Activated CD4-positive, alpha-beta T cell treated with anti-CD3 and anti-CD28 coated beads, Interleukin-2, Interleukin-4, amounts not matched to agents 100 ng/mL and 50 ng/mL, durations not matched to agents 16 hours and 8 hours (primary cell): ENCODE measurements at regions not wholly inside any gene's neighbourhood (a gene's known extent, or its start where the extent isn't known, plus 50 kb on each side); places are given as distances from the start of the nearest gene placed in this dataset.

Experiments
- DNase-seq: peaks from one replicate; pipeline ENCODE4 v3.0.0-alpha.2; 2020; ENCODE audit warnings: low spot score

DNA sequence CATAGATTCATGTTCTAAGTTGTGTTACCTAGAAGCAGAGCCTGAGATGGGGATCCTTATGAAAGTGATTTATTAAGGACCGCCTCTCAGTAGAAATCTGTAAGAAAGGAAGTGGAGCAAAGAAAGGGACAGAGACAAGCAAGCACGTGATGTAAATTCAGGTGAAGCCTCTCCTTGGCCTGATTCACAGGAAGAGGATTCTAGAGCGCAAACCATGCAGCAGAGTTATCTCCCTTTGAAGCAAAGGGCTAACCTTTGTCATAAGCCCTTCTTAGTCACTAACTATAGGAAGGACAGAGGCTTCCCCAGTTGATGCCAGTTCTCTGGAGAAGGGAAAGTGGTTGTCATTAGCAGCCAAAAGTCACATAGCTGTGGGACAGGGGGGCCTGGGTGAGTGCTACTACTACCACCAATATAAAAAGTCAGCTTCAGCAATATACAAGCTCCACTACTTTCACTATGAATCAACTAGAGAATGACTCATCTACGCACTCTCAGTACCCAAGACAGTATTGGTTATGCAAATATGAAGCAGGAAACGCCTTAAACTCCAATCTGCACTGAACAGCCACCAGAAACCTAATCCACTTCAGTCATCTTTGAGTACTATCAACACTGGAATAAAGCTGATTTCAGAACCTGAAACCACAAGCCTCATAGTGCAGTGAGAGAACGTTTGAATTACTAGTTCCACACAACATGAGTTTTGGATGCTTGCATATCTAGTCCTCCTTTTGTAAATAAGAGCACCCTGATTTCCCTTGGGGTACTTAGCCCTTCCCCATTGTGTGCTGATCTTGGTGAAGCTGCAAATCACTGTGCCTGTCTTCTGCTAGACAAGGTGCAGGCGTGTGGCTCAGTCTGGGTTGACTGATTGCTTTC, 162.7 kb downstream of the ZNF608 start:
- peak; percentile 83 for DNase-seq

- no peak for DNase-seq
Observed at GRCh38 chr5:124582561-124582840, 163.9 kb downstream of the ZNF608 start.

DNA sequence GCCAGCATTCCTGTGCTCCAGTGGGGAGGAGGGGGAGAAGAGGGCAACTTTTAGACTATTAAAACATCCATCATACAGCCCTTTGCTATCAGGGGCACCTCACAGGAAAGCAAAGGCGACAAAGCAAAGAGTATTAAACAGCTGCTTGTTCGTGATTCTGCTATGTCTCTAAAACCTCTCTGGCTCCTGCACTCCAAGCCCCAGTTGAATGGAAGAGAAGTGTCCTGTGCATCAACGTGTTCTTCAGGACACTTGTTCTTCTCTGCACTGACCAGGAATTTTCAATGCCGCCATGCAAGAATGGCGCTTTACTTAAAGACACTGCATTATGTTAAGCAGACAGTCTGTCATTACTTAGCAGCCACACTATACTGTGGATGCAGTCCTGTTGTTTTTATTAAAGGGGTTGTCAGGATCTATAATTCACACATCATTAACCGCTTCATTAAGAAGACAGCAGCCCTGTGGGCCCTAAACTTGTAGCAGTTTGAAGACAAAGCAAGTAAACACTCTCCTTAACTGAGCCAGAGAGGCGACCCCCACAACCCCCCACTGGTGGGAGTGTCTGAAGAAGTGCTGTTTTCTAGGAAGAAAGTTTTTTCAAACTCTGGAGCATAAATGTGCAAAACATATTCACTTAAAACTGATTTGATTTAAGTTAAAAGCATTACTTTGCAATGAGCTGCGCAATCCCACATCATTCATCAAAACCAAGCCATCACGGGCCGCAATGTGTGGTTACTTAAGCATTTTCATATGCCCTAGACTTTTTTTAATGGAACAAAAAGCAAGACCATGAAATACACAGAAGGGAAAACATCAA, 164.5 kb downstream of the ZNF608 start:
- DNase-seq = no peak

DNA sequence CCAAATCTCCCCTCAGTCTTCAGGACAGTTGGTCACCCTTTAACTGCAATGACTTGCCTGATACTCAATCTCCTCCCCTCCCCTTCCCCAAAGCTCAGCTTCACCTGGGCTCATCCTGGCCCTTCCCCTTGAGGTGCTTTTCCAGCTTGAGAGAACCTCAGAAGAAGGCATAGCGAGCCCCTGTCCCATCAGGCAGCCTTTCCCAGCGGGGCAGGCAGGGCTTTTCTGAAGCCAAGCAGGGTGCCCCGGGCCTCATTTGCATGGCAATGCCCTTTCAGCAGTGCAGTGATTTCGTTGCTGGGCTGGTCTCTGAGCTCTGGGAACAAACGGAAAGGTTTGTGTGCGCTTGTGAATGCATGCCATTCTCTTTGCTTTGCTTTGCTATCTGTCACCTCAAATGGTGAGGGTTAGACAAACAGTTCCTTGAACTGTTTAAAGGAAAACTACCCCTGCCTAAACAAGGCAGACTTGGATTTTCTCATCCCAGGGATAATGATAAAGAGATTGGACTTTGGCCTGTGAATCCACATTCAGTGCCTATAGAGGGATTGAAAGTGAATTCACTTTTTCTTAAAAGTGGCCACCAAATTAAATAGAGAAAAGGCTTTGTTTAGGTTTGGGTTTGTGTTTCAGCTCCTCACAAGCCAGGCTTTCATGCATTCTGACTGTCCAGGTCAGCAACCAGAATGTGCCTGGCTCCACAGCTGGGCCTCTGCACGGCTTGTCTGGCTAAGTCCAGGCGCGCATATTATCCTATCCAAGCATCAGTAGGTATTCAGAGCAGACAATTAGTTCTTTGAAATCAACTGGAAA, 165.3 kb downstream of the ZNF608 start:
- DNase-seq = no peak

DNA sequence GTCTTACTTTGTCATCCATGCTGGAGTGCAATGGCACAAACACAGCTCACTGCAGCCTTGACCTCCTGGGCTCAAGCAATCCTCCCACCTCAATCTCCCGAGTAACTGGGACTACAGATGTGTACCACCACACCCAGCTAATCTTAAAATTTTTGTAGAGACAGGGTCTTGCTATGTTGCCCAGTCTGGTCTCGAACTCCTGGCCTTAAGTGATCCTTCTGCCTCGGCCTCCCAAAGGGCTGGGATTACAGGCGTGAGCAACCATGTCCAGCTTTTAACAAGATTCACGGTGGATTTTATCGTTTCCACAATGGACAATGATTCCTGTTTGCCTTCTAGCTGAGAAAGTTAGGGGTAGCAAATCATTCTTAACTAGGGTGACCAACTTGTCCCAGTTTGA, 165.9 kb downstream of the ZNF608 start:
- no peak for DNase-seq

GRCh38 chr5:124576848-124577409, 169.5 kb downstream of the ZNF608 start:
- no peak for DNase-seq

- DNase-seq = no peak
Observed at GRCh38 chr5:124575725-124576124, 170.7 kb downstream of the ZNF608 start.

- no peak for DNase-seq
Observed at GRCh38 chr5:124574521-124575436, 171.7 kb downstream of the ZNF608 start.

DNA sequence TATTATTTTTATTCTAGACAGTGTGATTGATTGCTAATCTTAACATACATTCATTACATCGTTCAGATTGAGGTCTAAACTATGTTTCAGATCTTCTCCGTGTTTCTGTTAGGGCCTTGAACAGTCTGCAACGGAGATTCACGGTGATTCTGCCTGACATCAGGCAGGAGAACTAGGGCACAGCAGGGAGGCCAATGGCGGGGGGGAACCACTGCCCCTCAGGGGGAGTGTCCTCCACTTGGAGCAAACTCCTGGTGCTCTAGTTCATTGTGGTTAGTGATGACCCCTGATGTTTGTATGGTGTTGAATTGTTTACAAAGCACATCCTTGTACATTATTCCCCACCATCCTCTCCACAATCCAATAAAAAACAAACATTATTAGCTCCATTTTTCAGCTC, 173.5 kb downstream of the ZNF608 start:
- DNase-seq = no peak

DNA sequence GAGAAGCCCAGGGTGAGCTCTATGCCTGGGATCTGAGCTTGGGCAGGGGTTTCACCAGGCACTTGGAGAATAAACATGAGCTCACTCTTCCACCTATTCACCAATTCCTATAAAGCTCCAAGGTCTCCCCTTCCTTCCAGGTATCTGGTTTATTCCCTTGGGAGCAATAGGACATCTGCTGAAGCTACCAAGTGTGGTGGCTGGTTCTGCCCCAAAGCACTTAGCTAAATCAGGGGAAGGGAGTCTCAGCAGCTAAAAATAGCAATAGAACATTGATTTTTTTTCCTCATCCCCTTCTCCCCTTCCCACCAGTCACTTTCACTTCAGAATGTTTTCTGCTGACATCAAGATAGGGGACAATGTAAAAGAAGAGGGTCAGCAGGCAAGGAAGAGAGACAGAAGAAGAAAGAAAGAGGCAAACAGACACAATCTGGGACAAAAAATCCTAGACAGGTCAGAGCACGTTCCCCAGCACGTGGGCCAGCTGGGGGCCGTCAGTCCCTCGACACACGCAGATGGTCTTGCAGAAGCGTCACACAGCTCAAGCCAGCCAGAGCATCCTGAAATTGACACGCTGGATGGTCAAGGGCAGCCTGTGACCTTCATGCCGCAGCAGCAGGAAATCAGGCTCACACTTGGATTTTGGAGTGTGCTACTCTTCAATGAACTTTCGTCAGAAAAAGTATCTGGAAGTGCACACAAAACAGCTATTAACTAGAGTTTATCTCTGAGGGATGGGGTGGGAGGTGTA, 176.0 kb downstream of the ZNF608 start:
- DNase-seq = no peak

GRCh38 chr5:124566875-124567450, 179.5 kb downstream of the ZNF608 start:
- no peak for DNase-seq

GRCh38 chr5:124561451-124561850, 185.0 kb downstream of the ZNF608 start:
- no peak for DNase-seq

- no peak for DNase-seq
Observed at GRCh38 chr5:124560370-124560769, 186.1 kb downstream of the ZNF608 start.

DNA sequence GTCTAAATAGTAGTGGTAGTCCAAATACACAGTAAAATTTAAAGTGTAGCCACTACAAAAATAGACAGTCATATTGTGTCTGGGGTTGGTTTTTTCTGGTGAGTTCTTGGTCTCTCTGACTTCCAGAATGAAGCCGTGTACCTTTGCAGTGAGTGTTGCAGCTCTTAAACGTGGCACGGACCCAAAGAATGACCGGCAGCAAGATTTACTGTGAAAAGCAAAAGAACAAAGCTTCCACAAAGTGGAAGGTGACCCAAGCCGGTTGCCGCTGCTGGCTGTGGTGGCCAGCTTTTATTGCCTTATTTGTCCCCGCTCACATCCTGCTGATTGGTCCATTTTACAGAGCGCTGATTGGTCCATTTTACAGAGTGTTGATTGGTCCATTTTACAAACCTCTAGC, 188.7 kb downstream of the ZNF608 start:
- DNase-seq = no peak

- DNase-seq = no peak
Observed at GRCh38 chr5:124554746-124555578, 191.5 kb downstream of the ZNF608 start.

- no peak for DNase-seq
Observed at GRCh38 chr5:124553911-124554310, 192.5 kb downstream of the ZNF608 start.

DNA sequence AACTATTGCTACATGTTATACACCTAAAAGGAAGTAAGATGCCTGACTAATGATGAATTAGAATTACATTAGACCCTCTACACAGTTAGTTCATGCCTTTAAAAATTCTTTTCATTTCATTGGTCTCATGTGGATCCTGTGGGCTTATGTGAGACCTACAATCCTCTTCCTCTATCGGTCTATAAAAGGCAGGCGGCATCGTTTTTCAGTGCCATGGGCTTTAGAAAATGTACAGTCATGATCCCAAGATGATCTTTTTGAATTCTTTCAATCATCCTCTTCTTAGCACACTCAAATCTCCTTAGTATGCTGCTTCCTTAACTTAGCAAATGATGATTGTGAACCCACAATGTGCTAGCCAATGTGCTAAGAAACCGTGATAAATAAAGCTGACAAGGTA, 193.9 kb downstream of the ZNF608 start:
- DNase-seq = no peak

GRCh38 chr5:124551939-124552279, 194.5 kb downstream of the ZNF608 start:
- DNase-seq = no peak

DNA sequence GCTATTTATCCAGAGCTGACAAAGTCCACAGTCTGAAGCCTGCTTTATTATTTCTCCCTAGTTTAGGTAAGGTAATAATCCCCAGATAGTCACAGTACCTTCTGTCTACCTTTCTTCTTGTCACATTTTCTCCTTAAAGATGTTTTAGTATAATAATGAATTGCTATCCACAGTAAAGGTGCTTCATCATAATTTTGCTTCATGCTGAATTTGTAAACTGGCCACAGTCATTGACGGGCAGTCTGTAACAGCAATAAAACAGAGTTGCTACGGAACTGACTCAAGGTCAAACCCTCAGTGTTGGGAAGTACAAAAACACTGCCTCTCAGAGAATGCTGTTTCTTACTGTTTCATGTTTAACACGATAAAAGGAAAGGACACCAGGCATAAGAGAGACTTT, 195.7 kb downstream of the ZNF608 start:
- DNase-seq = no peak
